C4-2B (cell line): ENCODE measurements at regions not wholly inside any gene's neighbourhood (a gene's known extent, or its start where the extent isn't known, plus 50 kb on each side); places are given as distances from the start of the nearest gene placed in this dataset.

Source experiments
- CTCF ChIP-seq: fragments of 450-650 bp; conservative IDR thresholded peaks from 2 replicates; pipeline ENCODE4 v1.5.1; 2017; ENCODE audit warnings: mild to moderate bottlenecking
- ZFX ChIP-seq: fragments of 450-650 bp; IDR thresholded peaks from 2 replicates; pipeline ENCODE4 v1.6.1; 2017

GRCh38 chr11:90309693-90310092 is 86.8 kb upstream of the CHORDC1 start:
- TF ChIP-seq CTCF (no peak), ZFX (no peak)
